ENCODE measurements at regions not wholly inside any gene's neighbourhood (a gene's known extent, or its start where the extent isn't known, plus 50 kb on each side); places are given as distances from the start of the nearest gene placed in this dataset.

- TF ChIP-seq CTCF (conservative IDR thresholded peaks at IDR 0.05; ENCODE audit: low read length) (no peak), EZH2phosphoT487 (IDR thresholded peaks at IDR 0.05; ENCODE audit: borderline replicate concordance, low read depth, low read length) (no peak)
These were observed 85.1 kb downstream of the SEMA4F start for GRCh38 chr2:74739129-74739528.
